Ovary (tissue), 3 donors: ENCODE measurements at regions not wholly inside any gene's neighbourhood (a gene's known extent, or its start where the extent isn't known, plus 50 kb on each side); places are given as distances from the start of the nearest gene placed in this dataset.
"Not testable (repeated sequence)": the region's sequence is repeated elsewhere in the genome, so short reads cannot be mapped to it uniquely, and the experiment has no call there.

ENCODE experiments used
- POLR2A ChIP-seq: fragments of 450-650 bp; IDR thresholded peaks from one replicate; pipeline ENCODE4 v1.6.1; 2017; ENCODE audit warnings: antibody characterized with exemption, mild to moderate bottlenecking, moderate library complexity
- TF ChIP-seq, protein P1 (sequence below), 3 donors: fragments of 450-650 bp in 2 of 3; fragments of 200-600 bp in 1 of 3; IDR thresholded peaks; one replicate each; pipeline versions ENCODE4 v1.5.1 to v1.8.0; 2016 to 2022; ENCODE audit warnings: antibody characterized with exemption in 3 of 3, mild to moderate bottlenecking in 1 of 3
- donor health status: DM: no; HTN: no; CAD: no.

GRCh38 chr10:115039781-115040180 is 53.4 kb upstream of the ATRNL1 start:
- TF ChIP-seq, protein P1, sequence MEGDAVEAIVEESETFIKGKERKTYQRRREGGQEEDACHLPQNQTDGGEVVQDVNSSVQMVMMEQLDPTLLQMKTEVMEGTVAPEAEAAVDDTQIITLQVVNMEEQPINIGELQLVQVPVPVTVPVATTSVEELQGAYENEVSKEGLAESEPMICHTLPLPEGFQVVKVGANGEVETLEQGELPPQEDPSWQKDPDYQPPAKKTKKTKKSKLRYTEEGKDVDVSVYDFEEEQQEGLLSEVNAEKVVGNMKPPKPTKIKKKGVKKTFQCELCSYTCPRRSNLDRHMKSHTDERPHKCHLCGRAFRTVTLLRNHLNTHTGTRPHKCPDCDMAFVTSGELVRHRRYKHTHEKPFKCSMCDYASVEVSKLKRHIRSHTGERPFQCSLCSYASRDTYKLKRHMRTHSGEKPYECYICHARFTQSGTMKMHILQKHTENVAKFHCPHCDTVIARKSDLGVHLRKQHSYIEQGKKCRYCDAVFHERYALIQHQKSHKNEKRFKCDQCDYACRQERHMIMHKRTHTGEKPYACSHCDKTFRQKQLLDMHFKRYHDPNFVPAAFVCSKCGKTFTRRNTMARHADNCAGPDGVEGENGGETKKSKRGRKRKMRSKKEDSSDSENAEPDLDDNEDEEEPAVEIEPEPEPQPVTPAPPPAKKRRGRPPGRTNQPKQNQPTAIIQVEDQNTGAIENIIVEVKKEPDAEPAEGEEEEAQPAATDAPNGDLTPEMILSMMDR (IDR thresholded peaks at IDR 0.05) = not testable (repeated sequence)
- not testable (repeated sequence) for TF ChIP-seq POLR2A
